ENCODE measurements at regions not wholly inside any gene's neighbourhood (a gene's known extent, or its start where the extent isn't known, plus 50 kb on each side); places are given as distances from the start of the nearest gene placed in this dataset.
A peak's percentile ranks its signal among the peaks of the same experiment; 100 is the strongest.

- no peaks in the 10 kb centered on the region for H3K36me3 ChIP-seq
- H3K4me1 ChIP-seq = no peaks in the 10 kb centered on the region
- H3K9me3 ChIP-seq = no peaks in the 10 kb centered on the region
- TF ChIP-seq CTCF (IDR thresholded peaks at IDR 0.05; ENCODE audit: low read depth, low read length) = no peak
- H3K27me3 ChIP-seq = no peaks in the 10 kb centered on the region
- DNase-seq = no peak
- H3K4me3 ChIP-seq (ENCODE audit: low read depth, low read length) = no peak overlapping the region
These were observed 67.9 kb upstream of the ZBTB40 start for GRCh38 chr1:22383526-22384294.

GRCh38 chr1:22385537-22385936, 66.1 kb upstream of the ZBTB40 start:
- no peak for TF ChIP-seq CTCF (IDR thresholded peaks at IDR 0.05; ENCODE audit: low read depth, low read length)

GRCh38 chr1:22386774-22387173, 64.9 kb upstream of the ZBTB40 start:
- Histone ChIP-seq H3K9me3 (no peaks in the 10 kb centered on the region), H3K36me3 (no peaks in the 10 kb centered on the region), H3K4me1 (no peaks in the 10 kb centered on the region), H3K4me3 (ENCODE audit: low read depth, low read length) (no peak overlapping the region), H3K27me3 (no peaks in the 10 kb centered on the region)
- TF ChIP-seq CTCF (IDR thresholded peaks at IDR 0.05; ENCODE audit: low read depth, low read length) = no peak
- DNase-seq = no peak

More at GRCh38 chr1:22385537-22385936, 66.1 kb upstream of the ZBTB40 start:
- Histone ChIP-seq H3K4me3 (ENCODE audit: low read depth, low read length) (no peak overlapping the region), H3K4me1 (no peaks in the 10 kb centered on the region), H3K36me3 (no peaks in the 10 kb centered on the region), H3K9me3 (no peaks in the 10 kb centered on the region), H3K27me3 (no peaks in the 10 kb centered on the region)
- no peak for DNase-seq

GRCh38 chr1:22387919-22388580, 63.6 kb upstream of the ZBTB40 start:
- Histone ChIP-seq H3K9me3 (no peaks in the 10 kb centered on the region), H3K4me3 (ENCODE audit: low read depth, low read length) (no peak overlapping the region), H3K36me3 (no peaks in the 10 kb centered on the region), H3K4me1 (no peaks in the 10 kb centered on the region), H3K27me3 (no peaks in the 10 kb centered on the region)
- no peak for TF ChIP-seq CTCF (IDR thresholded peaks at IDR 0.05; ENCODE audit: low read depth, low read length)
- no peak for DNase-seq

- Histone ChIP-seq H3K36me3 (no peaks in the 10 kb centered on the region), H3K9me3 (no peaks in the 10 kb centered on the region), H3K27me3 (no peaks in the 10 kb centered on the region), H3K4me3 (ENCODE audit: low read depth, low read length) (no peak overlapping the region), H3K4me1 (no peaks in the 10 kb centered on the region)
- peak; percentile 57 for DNase-seq
- no peak for TF ChIP-seq CTCF (IDR thresholded peaks at IDR 0.05; ENCODE audit: low read depth, low read length)
These were observed 62.8 kb upstream of the ZBTB40 start for GRCh38 chr1:22388671-22389450.

Data from BE2C (cell line).